Calu3 (cell line): ENCODE measurements at regions not wholly inside any gene's neighbourhood (a gene's known extent, or its start where the extent isn't known, plus 50 kb on each side); places are given as distances from the start of the nearest gene placed in this dataset.

ENCODE experiments used
- BruUV-seq: library from RNA; stranded (reverse); fragments of 400-500 nt; replicated peaks from 2 replicates; lab custom pipeline; 2021; lab: Mats Ljungman, UMichigan
- CTCF ChIA-PET: fragments of 300-600 bp; sonication (Branson Sonifier 250); formaldehyde crosslinking; loops from one replicate; lab custom pipeline; 2022; ENCODE audit warnings: antibody characterized with exemption; lab: Charles Lee
- DNase-seq: peaks from one replicate; pipeline ENCODE4 v3.0.0; 2022
- H3K27ac Mint-ChIP-seq: one replicate; pipeline ENCODE4 v1.8.0; 2022; ENCODE audit warnings: mixed read lengths; ENCODE audit not compliant: unreplicated experiment
- H3K27me3 Mint-ChIP-seq: one replicate; pipeline ENCODE4 v1.8.0; 2022; ENCODE audit warnings: mixed read lengths; ENCODE audit not compliant: unreplicated experiment
- H3K36me3 Mint-ChIP-seq: one replicate; pipeline ENCODE4 v1.8.0; 2022; ENCODE audit warnings: mild to moderate bottlenecking, moderate library complexity, mixed read lengths; ENCODE audit not compliant: insufficient read depth, unreplicated experiment
- H3K4me1 Mint-ChIP-seq: one replicate; pipeline ENCODE4 v1.8.0; 2022; ENCODE audit warnings: mild to moderate bottlenecking, low read depth, mixed read lengths; ENCODE audit not compliant: unreplicated experiment
- H3K4me3 Mint-ChIP-seq: one replicate; pipeline ENCODE4 v1.8.0; 2022; ENCODE audit warnings: mild to moderate bottlenecking, low read depth, moderate library complexity, mixed read lengths; ENCODE audit not compliant: unreplicated experiment
- H3K9me3 Mint-ChIP-seq: one replicate; pipeline ENCODE4 v1.8.0; 2022; ENCODE audit warnings: low read depth, mixed read lengths; ENCODE audit not compliant: unreplicated experiment
- CTCF ChIP-seq: fragments of 200-600 bp; IDR thresholded peaks from one replicate; pipeline ENCODE4 v1.8.0; 2022; ENCODE audit warnings: antibody characterized with exemption; ENCODE audit not compliant: unreplicated experiment
- intact Hi-C: fragments of 100-400 bp; cut with micrococcal nuclease; formaldehyde crosslinking; loops from one replicate; pipeline ENCODE4 v1.10.0; 2022; ENCODE audit not compliant: unreplicated experiment

- no peaks in the 10 kb centered on the region for H3K4me1 Mint-ChIP-seq
- peaks cover 31% of the 10 kb centered on the region for H3K27me3 Mint-ChIP-seq
- intact Hi-C loops: no loop called here
- TF ChIP-seq CTCF: no peak
- CTCF ChIA-PET: no interaction called here
- H3K36me3 Mint-ChIP-seq: no peaks in the 10 kb centered on the region
- H3K9me3 Mint-ChIP-seq: no peaks in the 10 kb centered on the region
- DNase-seq: no peak
- no peak overlapping the region for H3K4me3 Mint-ChIP-seq
- BruUV-seq: no TSS peak
- H3K27ac Mint-ChIP-seq: no peak overlapping the region
These were observed 265.2 kb downstream of the MAT2B start for GRCh38 chr5:163770625-163771024.

GRCh38 chr5:163772241-163772640, 266.8 kb downstream of the MAT2B start:
- Mint-ChIP-seq H3K27ac (no peak overlapping the region), H3K9me3 (no peaks in the 10 kb centered on the region), H3K27me3 (peaks cover 31% of the 10 kb centered on the region), H3K4me3 (no peak overlapping the region), H3K4me1 (no peaks in the 10 kb centered on the region), H3K36me3 (no peaks in the 10 kb centered on the region)
- CTCF ChIA-PET: no interaction called here
- BruUV-seq: no TSS peak
- DNase-seq: no peak
- no peak for TF ChIP-seq CTCF
- intact Hi-C loops: no loop called here

GRCh38 chr5:163772644-163773043, 267.2 kb downstream of the MAT2B start:
- no peak for DNase-seq
- Mint-ChIP-seq H3K36me3 (no peaks in the 10 kb centered on the region), H3K27ac (no peak overlapping the region), H3K9me3 (no peaks in the 10 kb centered on the region), H3K4me3 (no peak overlapping the region), H3K27me3 (peaks cover 31% of the 10 kb centered on the region), H3K4me1 (no peaks in the 10 kb centered on the region)
- CTCF ChIA-PET: no interaction called here
- no TSS peak for BruUV-seq
- intact Hi-C loops: no loop called here
- no peak for TF ChIP-seq CTCF

GRCh38 chr5:163773226-163773625, 267.8 kb downstream of the MAT2B start:
- H3K9me3 Mint-ChIP-seq: no peaks in the 10 kb centered on the region

More at GRCh38 chr5:163773226-163773625, 267.8 kb downstream of the MAT2B start:
- TF ChIP-seq CTCF: no peak
- Mint-ChIP-seq H3K36me3 (no peaks in the 10 kb centered on the region), H3K4me1 (no peaks in the 10 kb centered on the region), H3K27me3 (peaks cover 31% of the 10 kb centered on the region), H3K4me3 (no peak overlapping the region), H3K27ac (no peak overlapping the region)
- intact Hi-C loops: no loop called here
- CTCF ChIA-PET: no interaction called here
- DNase-seq: no peak
- no TSS peak for BruUV-seq
